Trophoblast cell (in vitro differentiated cells and primary cell): ENCODE measurements at regions not wholly inside any gene's neighbourhood (a gene's known extent, or its start where the extent isn't known, plus 50 kb on each side); places are given as distances from the start of the nearest gene placed in this dataset.

Experiments
- DNase-seq, 2 donors: peaks; one replicate each; pipeline ENCODE4 v3.0.0-alpha.2; 2016
- H2AFZ ChIP-seq: 2 replicates; pipeline ENCODE4 v1.6.1; 2013; ENCODE audit warnings: low read length, moderate library complexity, mild to moderate bottlenecking; ENCODE audit not compliant: insufficient read depth, poor library complexity
- H2AK5ac ChIP-seq: 2 replicates; pipeline ENCODE4 v1.6.1; 2013; ENCODE audit warnings: mild to moderate bottlenecking, low read length
- H2BK120ac ChIP-seq: 2 replicates; pipeline ENCODE4 v1.6.1; 2013; ENCODE audit warnings: low read length, mild to moderate bottlenecking, moderate library complexity; ENCODE audit not compliant: insufficient read depth, poor library complexity
- H2BK12ac ChIP-seq: 2 replicates; pipeline ENCODE4 v1.6.1; 2013; ENCODE audit warnings: mild to moderate bottlenecking, low read length, moderate library complexity
- H2BK5ac ChIP-seq: 2 replicates; pipeline ENCODE4 v1.6.1; 2013; ENCODE audit warnings: low read length, low read depth, moderate library complexity, mild to moderate bottlenecking; ENCODE audit not compliant: poor library complexity
- H3K14ac ChIP-seq: 2 replicates; pipeline ENCODE4 v1.6.1; 2013; ENCODE audit warnings: mild to moderate bottlenecking, low read length
- H3K18ac ChIP-seq: 2 replicates; pipeline ENCODE4 v1.6.1; 2013; ENCODE audit warnings: mild to moderate bottlenecking, low read length
- H3K23ac ChIP-seq: 2 replicates; pipeline ENCODE4 v1.6.1; 2013; ENCODE audit warnings: low read length
- H3K27ac ChIP-seq: 2 replicates; pipeline ENCODE4 v1.5.1; 2013; ENCODE audit warnings: low read depth, mild to moderate bottlenecking, inconsistent platforms, low read length, moderate library complexity
- H3K27me3 ChIP-seq: 2 replicates; pipeline ENCODE4 v1.6.1; 2013; ENCODE audit warnings: inconsistent platforms, mild to moderate bottlenecking, low read length, moderate library complexity; ENCODE audit not compliant: insufficient read depth
- H3K36me3 ChIP-seq, 2 experiments: 1 replicate in 1 of 2; 2 replicates in 1 of 2; pipeline ENCODE4 v1.6.1; 2013; ENCODE audit warnings: low read length in 2 of 2, mild to moderate bottlenecking in 2 of 2, moderate library complexity in 1 of 2; ENCODE audit not compliant: insufficient read depth in 2 of 2, control insufficient read depth in 1 of 2
- H3K4ac ChIP-seq: 2 replicates; pipeline ENCODE4 v1.6.1; 2013; ENCODE audit warnings: low read depth, mild to moderate bottlenecking, low read length, moderate library complexity
- H3K4me1 ChIP-seq, 2 experiments: 1 replicate in 1 of 2; 2 replicates in 1 of 2; pipeline ENCODE4 v1.6.1; 2013; ENCODE audit warnings: low read length in 2 of 2, mild to moderate bottlenecking in 2 of 2, moderate library complexity in 1 of 2; ENCODE audit not compliant: insufficient read depth in 2 of 2, control insufficient read depth in 1 of 2
- H3K4me2 ChIP-seq: 2 replicates; pipeline ENCODE4 v1.6.1; 2013; ENCODE audit warnings: inconsistent platforms, mild to moderate bottlenecking, low read length, moderate library complexity
- H3K4me3 ChIP-seq: 2 replicates; pipeline ENCODE4 v1.5.1; 2013; ENCODE audit warnings: mild to moderate bottlenecking, low read depth, low read length, inconsistent platforms
- H3K79me1 ChIP-seq: one replicate; pipeline ENCODE4 v1.6.1; 2013; ENCODE audit warnings: low read length
- H3K79me2 ChIP-seq: 2 replicates; pipeline ENCODE4 v1.6.1; 2013; ENCODE audit warnings: low read length, mild to moderate bottlenecking; ENCODE audit not compliant: control insufficient read depth, insufficient read depth, poor library complexity
- H3K9ac ChIP-seq: 2 replicates; pipeline ENCODE4 v1.6.1; 2013; ENCODE audit warnings: mild to moderate bottlenecking, low read length
- H3K9me3 ChIP-seq: 2 replicates; pipeline ENCODE4 v1.6.1; 2013; ENCODE audit warnings: low read depth, mild to moderate bottlenecking, control low read depth, inconsistent platforms, low read length; ENCODE audit not compliant: insufficient read depth
- H4K12ac ChIP-seq: 2 replicates; pipeline ENCODE4 v1.6.1; 2013; ENCODE audit warnings: low read depth, mild to moderate bottlenecking, low read length, moderate library complexity
- H4K8ac ChIP-seq: 2 replicates; pipeline ENCODE4 v1.6.1; 2013; ENCODE audit warnings: low read depth, mild to moderate bottlenecking, low read length, moderate library complexity
- H4K91ac ChIP-seq: one replicate; pipeline ENCODE4 v1.6.1; 2013; ENCODE audit warnings: low read depth, mild to moderate bottlenecking, low read length, moderate library complexity
- WGBS: extraction: QIAGEN DNeasy Blood & Tissue Kit; methylation state at CpG from one replicate; pipeline ENCODE4 v1.1.7; 2013; ENCODE audit warnings: missing lambda C conversion rate; ENCODE audit not compliant: insufficient read length, insufficient coverage; ENCODE audit errors: extremely low coverage; 5-methylcytosine and 5-hydroxymethylcytosine counted together

DNA sequence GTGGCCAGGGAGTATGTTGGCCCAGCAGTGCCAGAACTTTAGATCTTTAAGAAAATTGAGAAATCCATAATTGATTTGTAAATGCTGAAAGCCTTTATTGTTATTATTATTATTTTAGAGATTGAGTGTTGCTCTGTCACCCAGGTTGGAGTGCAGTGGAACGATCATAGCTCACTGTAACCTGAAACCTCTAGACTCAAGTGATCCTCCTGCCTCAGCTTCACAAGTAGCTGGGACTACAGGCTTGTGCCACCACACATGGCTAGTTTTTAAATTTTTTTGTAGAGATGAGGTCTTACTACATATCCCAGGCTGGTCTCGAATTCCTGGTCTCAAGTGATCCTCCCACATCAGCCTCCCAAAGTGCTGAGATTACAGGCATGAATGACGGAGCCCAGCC, 143.2 kb upstream of the CCDC68 start:
- Histone ChIP-seq H3K14ac (no peak overlapping the region), H2AK5ac (no peak overlapping the region), H4K12ac (no peak overlapping the region), H2BK120ac (no peak overlapping the region), H2AFZ (peak overlapping the region; percentile 51), H2BK12ac (peak overlapping the region; percentile 51), H4K8ac (no peak overlapping the region), H3K79me1 (peaks cover 13% of the 10 kb centered on the region), H3K4ac (no peak overlapping the region), H4K91ac (peak overlapping the region; percentile 64), H3K23ac (no peak overlapping the region), H3K18ac (no peak overlapping the region), H3K27me3 (no peaks in the 10 kb centered on the region), H3K4me1 (peaks cover 0 to 10% of the 10 kb centered on the region in 2 experiments), H3K79me2 (no peaks in the 10 kb centered on the region), H3K9ac (no peak overlapping the region), H3K4me3 (no peak overlapping the region), H3K36me3 (no peaks in the 10 kb centered on the region), H3K27ac (no peak overlapping the region), H2BK5ac (peak overlapping the region; percentile 42), H3K4me2 (no peak overlapping the region), H3K9me3 (no peaks in the 10 kb centered on the region)
- WGBS, result no CpG with 5 or more reads among the region's 3 CpGs
- DNase-seq, result no peak

DNA sequence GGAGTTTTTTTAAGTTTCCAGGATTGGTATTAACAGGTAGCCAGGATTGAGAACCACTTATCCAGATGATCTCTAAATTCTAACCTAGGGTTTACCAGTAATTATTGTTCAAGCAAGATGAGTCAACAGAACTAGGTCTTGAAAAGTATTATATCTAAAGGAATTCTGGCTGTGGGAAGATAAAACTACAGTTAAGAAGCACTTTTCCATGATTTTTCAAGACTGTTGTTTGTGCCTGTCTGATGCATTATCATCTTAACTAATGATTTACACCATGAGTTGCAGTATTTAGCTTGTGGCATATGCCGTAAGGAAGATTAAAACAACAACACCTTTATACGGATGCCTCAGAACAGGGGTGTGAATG, 142.2 kb upstream of the CCDC68 start:
- Histone ChIP-seq H3K14ac (no peak overlapping the region), H3K23ac (no peak overlapping the region), H3K4ac (no peak overlapping the region), H4K12ac (no peak overlapping the region), H3K79me2 (no peaks in the 10 kb centered on the region), H4K8ac (no peak overlapping the region), H2BK5ac (no peak overlapping the region), H4K91ac (peak overlapping the region; percentile 64), H2AK5ac (no peak overlapping the region), H3K27ac (peak overlapping the region; percentile 63), H3K79me1 (peaks cover 22% of the 10 kb centered on the region), H3K36me3 (no peaks in the 10 kb centered on the region), H3K4me1 (peaks cover 7 to 18% of the 10 kb centered on the region in 2 experiments), H3K9ac (no peak overlapping the region), H3K4me3 (no peak overlapping the region), H2BK120ac (no peak overlapping the region), H3K4me2 (no peak overlapping the region), H2AFZ (no peak overlapping the region), H2BK12ac (no peak overlapping the region), H3K18ac (no peak overlapping the region), H3K27me3 (no peaks in the 10 kb centered on the region), H3K9me3 (no peaks in the 10 kb centered on the region)
- WGBS, result no CpG with 5 or more reads among the region's 2 CpGs
- DNase-seq, result no peak

DNA sequence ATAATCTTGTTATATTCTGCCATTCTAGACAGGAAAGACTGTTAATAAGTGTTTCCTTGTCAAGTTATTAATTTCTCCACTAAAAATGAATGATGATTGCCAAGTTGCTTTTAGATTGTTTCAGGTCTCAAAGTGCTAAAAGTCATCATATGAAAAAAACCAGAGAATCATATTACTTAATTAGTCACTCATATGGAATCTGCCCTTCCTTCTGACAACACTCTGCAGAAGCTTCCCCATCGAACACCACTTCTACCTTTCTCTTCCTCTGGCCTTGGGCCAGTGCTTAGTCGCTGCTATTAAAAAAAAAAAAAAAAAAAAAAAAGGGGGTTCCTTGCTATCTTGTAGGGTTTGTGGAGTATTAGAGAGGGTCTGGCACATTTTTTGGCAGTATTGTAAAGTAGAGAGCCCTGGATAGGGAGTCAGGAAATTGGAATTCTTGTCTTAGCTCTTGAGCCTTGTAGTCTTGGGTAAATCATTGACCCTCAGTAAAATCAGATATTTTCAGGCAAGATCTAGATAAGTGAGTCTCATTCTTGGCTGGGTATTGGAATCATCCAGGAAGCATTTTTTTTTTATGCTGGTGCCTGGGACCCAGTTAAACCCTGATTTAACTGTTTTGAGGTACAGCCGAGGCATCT, 141.7 kb upstream of the CCDC68 start:
- DNase-seq, result peak; percentile 35 to 81
- Histone ChIP-seq H2AK5ac (no peak overlapping the region), H3K23ac (no peak overlapping the region), H4K91ac (no peak overlapping the region), H2BK120ac (no peak overlapping the region), H3K36me3 (no peaks in the 10 kb centered on the region), H3K4ac (no peak overlapping the region), H3K27me3 (no peaks in the 10 kb centered on the region), H3K79me1 (peaks cover 26% of the 10 kb centered on the region), H4K12ac (no peak overlapping the region), H3K27ac (peak overlapping the region; percentile 63), H3K14ac (no peak overlapping the region), H3K9ac (no peak overlapping the region), H3K4me3 (no peak overlapping the region), H4K8ac (no peak overlapping the region), H3K18ac (no peak overlapping the region), H3K4me1 (peaks cover 7 to 21% of the 10 kb centered on the region in 2 experiments), H3K4me2 (no peak overlapping the region), H3K9me3 (no peaks in the 10 kb centered on the region), H2AFZ (no peak overlapping the region), H2BK5ac (no peak overlapping the region), H2BK12ac (no peak overlapping the region), H3K79me2 (no peaks in the 10 kb centered on the region)
- no CpG with 5 or more reads among the region's 3 CpGs for WGBS

DNA sequence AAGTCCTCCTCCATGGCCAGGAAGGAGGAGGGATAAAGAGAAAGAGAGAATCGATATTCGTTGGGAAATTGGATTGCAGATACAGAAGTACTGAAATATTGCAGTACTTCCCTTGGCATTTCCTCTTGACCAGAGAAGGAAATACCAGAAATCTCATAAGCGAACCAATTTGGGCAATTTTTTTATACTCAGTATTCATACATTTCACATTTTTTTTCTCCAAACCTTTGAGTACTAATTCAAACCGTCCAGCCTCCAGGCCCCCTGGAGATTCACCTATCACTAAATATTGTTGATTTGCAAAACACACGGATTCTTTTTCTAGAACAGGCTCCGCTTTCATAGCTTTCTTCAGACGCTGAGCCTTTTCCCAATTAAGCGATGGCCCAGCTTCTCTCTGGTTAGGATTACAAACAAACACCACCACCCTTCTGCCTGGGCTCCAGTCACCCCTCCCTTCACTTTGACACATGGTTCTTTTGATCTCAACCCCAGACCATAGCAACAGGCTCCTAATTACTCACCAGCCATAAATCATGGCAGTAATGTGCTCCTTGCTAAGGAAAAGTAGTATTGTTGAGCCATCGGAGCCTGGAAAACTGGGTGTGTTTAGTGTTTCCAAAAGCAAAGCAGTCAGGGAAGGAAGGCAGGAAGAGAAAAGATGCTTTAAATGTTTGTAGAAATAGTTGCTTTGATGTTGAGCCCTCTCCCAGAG, 138.4 kb upstream of the CCDC68 start:
- Histone ChIP-seq H3K23ac (no peak overlapping the region), H3K14ac (peak overlapping the region; percentile 91), H4K91ac (peak overlapping the region; percentile 93), H3K79me1 (peaks cover 21% of the 10 kb centered on the region), H3K9ac (no peak overlapping the region), H3K27ac (peak overlapping the region; percentile 94), H4K8ac (peak overlapping the region; percentile 81), H3K9me3 (no peaks in the 10 kb centered on the region), H2BK5ac (peak overlapping the region; percentile 94), H2BK12ac (peak overlapping the region; percentile 97), H3K4ac (peak overlapping the region; percentile 77), H3K79me2 (no peaks in the 10 kb centered on the region), H2AFZ (no peak overlapping the region), H3K4me2 (peak overlapping the region; percentile 13), H3K27me3 (no peaks in the 10 kb centered on the region), H4K12ac (no peak overlapping the region), H3K36me3 (no peaks in the 10 kb centered on the region), H3K4me1 (peaks cover 7 to 18% of the 10 kb centered on the region in 2 experiments), H2AK5ac (peak overlapping the region; percentile 44), H3K18ac (peak overlapping the region; percentile 86), H2BK120ac (peak overlapping the region; percentile 95), H3K4me3 (no peak overlapping the region)
- DNase-seq, result no peak
- WGBS, result no CpG with 5 or more reads among the region's 9 CpGs
